AML-193 (cell line): ENCODE measurements at regions not wholly inside any gene's neighbourhood (a gene's known extent, or its start where the extent isn't known, plus 50 kb on each side); places are given as distances from the start of the nearest gene placed in this dataset.
"Not testable (repeated sequence)": the region's sequence is repeated elsewhere in the genome, so short reads cannot be mapped to it uniquely, and the experiment has no call there.

Experiments
- DNase-seq, 2 experiments: peaks; one replicate each; lab custom pipeline; 2025; lab: John Stamatoyannopoulos, UW

DNA sequence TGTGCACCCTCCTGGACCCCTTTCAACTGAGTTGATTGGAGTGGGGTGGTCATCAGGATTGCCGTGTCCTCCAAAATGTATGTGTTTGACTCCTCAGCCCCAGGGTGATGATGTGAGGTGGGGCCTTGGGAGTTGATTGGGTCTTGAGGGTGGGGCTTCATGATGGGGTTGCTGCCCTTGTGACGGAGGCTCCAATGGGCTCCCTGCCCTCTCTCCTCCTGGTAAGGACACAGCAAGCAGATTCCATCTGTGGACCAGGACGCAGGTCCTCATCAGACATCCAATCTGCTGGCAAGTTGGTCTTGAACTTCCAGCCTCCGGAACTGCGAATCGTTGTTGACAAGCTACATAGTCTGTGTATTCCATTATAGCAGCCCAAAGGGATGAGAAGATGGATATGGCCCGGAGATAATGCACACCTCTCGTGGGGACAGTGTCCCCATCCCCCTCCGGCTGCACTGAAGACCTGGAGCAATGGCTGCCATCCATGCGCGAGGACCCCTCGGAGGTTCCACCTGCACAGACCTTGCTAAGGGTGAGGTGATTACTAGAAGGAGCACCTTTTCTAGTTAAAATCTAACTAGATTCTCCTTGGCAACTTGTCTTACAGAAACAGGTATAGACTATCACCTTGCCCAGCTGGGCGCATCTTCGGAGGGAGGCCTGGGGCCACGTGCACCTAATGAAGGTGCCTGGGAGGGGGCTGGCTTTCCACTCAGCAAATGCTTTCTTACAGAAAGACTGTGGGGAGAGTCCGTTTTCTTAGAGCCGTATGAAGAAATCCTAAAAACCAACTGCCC is 75.7 kb upstream of the IRX4 start:
- no peak for DNase-seq

DNA sequence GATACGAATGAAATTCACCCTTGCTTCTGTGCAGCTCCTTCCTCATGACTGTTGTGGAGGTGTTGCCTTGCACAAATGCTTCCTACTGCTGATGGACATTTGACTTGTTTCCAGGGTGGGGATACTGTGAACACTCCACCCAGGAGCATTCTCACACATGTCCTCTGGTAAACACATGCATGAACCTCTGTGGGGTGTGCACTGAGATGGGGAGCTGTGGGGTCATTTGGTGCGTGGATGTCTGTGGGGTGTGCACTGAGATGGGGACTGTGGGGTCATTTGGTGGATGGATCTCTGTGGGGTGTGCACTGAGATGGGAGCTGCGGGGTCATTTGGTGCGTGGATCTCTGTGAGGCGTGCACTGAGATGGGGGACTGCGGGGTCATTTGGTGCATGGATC is 72.9 kb upstream of the IRX4 start:
- no peak for DNase-seq

- not testable (repeated sequence) for DNase-seq
Measured at GRCh38 chr5:1953710-1954109, 71.0 kb upstream of the IRX4 start.

GRCh38 chr5:1952444-1953099 is 69.8 kb upstream of the IRX4 start:
- DNase-seq, result no peak

GRCh38 chr5:1952021-1952420 is 69.3 kb upstream of the IRX4 start:
- DNase-seq, result no peak

GRCh38 chr5:1951165-1951816 is 68.6 kb upstream of the IRX4 start:
- no peak for DNase-seq

DNA sequence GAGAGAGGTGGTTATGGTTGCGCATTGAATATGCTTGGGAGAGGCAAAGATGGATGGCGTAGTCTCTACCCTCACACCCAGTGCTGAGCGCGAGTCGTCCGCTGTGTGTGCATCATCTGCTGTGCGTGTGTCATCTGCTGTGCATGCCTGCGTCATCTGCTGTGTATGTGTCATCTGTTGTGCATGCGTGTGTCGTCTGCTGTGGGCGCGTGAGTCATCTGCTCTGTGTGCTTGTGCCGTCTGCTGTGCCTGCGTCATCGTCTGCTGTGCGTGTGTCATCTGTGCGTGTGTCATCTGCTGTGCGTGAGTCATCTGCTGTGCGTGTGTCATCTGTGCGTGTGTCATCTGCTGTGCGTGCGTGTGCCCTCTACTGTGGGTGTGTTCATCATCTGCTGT is 68.0 kb upstream of the IRX4 start:
- no peak for DNase-seq

- DNase-seq, result no peak
Measured at GRCh38 chr5:1950096-1950707, 67.5 kb upstream of the IRX4 start.

GRCh38 chr5:1949253-1949652 is 66.5 kb upstream of the IRX4 start:
- DNase-seq, result no peak

DNA sequence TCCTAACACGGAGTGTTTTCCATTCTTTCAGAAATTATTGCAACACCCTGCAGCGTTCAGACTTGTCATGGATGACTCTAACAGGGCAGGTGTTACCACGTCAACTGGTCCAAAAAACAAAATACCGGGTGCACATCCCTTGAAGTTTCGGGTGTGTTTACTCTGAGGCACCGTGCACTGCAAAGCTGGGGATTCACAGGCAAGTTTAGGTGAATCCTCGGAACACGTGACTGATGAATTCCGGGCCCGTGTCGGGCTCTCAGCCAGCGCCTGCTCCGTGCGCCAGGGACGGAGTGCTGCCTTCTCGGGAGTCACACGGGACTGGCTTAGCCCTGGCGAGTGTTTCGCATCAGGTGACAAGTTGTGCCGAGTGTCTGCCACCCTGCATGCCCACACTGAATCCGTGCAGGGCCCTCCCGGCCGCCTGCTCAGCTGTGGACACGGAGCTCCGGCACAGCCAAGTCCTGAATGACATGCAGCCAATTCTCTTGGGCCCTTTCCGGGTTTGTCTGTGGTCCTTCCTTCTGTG is 66.0 kb upstream of the IRX4 start:
- no peak for DNase-seq

GRCh38 chr5:1948111-1948510 is 65.4 kb upstream of the IRX4 start:
- no peak for DNase-seq

- DNase-seq, result no peak
Measured at GRCh38 chr5:1946776-1947175, 64.1 kb upstream of the IRX4 start.

DNA sequence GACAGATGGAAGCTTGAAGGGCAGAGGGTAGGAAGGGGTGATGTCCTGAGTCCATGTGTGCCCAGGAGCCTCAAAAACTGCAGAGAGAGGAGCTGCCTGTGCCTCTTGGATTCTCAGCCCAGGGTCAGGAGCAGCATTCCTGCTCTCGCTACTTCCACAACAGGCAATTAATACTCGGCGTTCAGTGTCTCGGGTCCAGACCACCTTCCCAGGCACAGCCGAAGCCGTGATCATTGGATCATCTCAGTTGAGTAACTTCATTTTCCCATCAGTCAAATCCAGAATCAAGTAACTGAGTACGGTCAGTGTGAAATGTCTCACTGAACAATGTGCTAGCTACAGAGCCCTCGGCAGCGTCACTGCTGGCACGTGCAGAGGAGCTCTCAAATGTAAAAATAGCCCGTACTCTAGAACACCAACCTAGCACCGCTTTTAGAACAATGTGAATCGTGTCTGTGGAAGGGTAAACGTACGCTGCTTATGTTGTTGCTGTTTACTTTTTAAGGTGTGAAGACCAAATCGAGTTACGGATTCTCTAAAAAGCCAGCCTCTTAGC is 63.5 kb upstream of the IRX4 start:
- no peak for DNase-seq

- no peak for DNase-seq
Measured at GRCh38 chr5:1945606-1946005, 62.9 kb upstream of the IRX4 start.

DNA sequence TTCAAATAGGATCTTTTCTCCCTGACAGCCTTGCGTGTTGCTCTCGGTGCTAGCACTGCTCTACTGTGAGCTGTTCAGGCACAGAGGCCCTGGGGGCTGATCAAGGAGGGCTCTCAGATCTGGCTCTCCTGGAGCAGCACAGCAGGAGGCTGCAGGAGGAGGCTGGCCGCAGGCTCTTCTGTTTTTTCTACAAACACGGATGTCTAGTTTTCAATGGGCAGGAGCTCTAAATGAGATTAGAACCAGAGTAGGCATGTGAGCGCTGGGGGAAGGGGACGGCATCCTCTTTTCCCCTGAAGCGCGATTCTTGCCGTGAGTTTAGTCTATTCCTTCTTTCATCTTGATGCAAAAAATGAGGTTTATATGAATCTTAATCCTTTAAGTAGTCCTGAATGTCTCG is 61.7 kb upstream of the IRX4 start:
- no peak for DNase-seq

DNA sequence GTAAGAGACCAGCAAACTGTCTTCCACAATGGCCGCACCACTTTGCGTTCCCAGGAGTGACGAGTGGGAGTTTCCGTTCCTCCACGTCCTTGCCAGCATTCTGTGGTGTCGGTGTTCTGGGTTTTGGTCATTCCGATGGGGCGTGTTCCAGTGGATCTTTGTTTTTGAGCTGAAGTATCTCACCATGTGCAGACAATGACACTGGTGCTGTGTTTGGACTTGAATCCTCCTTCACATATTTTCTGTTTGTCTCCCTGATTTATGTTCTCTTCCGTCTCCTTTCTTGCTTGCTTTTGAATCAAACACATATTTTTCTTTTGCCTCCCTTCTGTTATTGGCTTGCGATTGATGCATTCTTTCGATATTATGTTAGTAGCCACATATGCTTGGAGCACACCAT is 60.8 kb upstream of the IRX4 start:
- DNase-seq, result no peak

- DNase-seq, result no peak
Measured at GRCh38 chr5:1942630-1943029, 59.9 kb upstream of the IRX4 start.

- no peak for DNase-seq
Measured at GRCh38 chr5:1942158-1942557, 59.4 kb upstream of the IRX4 start.

- DNase-seq, result no peak
Measured at GRCh38 chr5:1939256-1939655, 56.5 kb upstream of the IRX4 start.

DNA sequence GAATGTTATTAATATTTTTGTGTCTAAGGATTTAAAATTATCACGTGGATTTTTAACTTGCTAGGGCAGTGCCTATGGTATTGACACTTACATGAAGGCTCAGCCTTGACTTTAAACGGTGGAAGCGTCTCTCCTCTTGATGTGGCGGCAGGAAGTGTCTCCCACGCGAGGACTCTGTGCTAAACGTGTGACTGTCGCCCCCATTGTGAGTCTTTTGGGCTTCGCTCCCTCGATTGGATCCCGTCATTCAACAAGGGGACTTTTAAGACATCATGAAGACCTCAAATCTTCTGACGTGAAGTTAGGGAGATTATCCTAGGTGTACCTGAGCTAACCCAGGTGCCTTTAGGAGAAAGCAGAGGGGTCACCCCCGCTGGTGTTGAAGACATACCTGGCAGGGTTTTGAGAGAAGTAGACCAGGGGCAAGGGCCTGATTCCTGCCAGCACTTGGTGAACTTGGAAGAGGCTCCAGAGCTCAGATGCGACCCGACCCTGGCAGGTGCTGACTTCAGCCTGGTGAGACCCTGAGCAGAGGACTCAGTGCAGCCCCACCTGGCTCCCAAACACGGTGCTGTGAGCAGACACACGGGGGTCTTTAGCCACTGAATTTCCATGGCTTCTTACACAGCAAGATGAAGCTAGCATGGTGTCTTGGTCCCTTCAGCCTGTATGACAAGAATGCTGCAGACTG is 55.7 kb upstream of the IRX4 start:
- no peak for DNase-seq

DNA sequence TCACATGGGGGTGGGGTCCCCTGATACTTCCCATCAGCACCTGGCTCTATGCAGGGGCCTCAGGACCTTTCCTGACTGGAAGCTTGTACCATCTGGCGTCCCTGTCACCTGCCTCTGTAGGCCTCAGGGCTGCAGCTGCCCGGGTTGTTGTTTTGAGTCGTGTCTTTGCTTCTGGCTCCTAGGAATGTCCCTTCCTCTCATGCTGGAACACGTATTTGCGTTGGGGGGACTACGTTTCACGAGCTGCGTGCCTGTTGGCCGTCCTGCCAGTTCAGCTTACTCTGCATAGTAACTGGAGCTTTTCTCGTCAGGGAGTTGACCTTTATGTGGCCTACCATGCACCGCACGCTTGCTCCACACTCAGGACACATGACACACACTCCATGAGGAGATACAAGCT is 54.9 kb upstream of the IRX4 start:
- DNase-seq, result no peak

- DNase-seq, result no peak
Measured at GRCh38 chr5:1936901-1937300, 54.2 kb upstream of the IRX4 start.
